Activated naive CD8-positive, alpha-beta T cell treated with anti-CD3 and anti-CD28 coated beads, Interleukin-2, amount 50 U/mL, for 24 hours (primary cell): ENCODE measurements at regions not wholly inside any gene's neighbourhood (a gene's known extent, or its start where the extent isn't known, plus 50 kb on each side); places are given as distances from the start of the nearest gene placed in this dataset.
"Not testable (repeated sequence)": the region's sequence is repeated elsewhere in the genome, so short reads cannot be mapped to it uniquely, and the experiment has no call there.

Source experiments
- ATAC-seq: fragments of 150-1000 bp; cut with Tn5 transposase; one replicate; pipeline ENCODE4 v1.10.0; 2021
- DNase-seq: peaks from one replicate; pipeline ENCODE4 v3.0.0; 2021
- H3K27ac Mint-ChIP-seq: one replicate; pipeline ENCODE4 v1.8.0; 2021; ENCODE audit warnings: mild to moderate bottlenecking, mixed read lengths
- H3K27me3 Mint-ChIP-seq: one replicate; pipeline ENCODE4 v1.8.0; 2021; ENCODE audit warnings: mixed read lengths
- H3K36me3 Mint-ChIP-seq: one replicate; pipeline ENCODE4 v1.8.0; 2021; ENCODE audit warnings: low read depth, mixed read lengths
- H3K4me1 Mint-ChIP-seq: one replicate; pipeline ENCODE4 v1.8.0; 2021; ENCODE audit warnings: mixed read lengths
- H3K4me3 Mint-ChIP-seq: one replicate; pipeline ENCODE4 v1.8.0; 2021; ENCODE audit warnings: mild to moderate bottlenecking, moderate library complexity, mixed read lengths
- H3K9me3 Mint-ChIP-seq: one replicate; pipeline ENCODE4 v1.8.0; 2021; ENCODE audit warnings: mixed read lengths

- Mint-ChIP-seq H3K27ac (no peak overlapping the region), H3K9me3 (no peaks in the 10 kb centered on the region), H3K4me1 (no peaks in the 10 kb centered on the region), H3K36me3 (no peaks in the 10 kb centered on the region), H3K27me3 (no peaks in the 10 kb centered on the region), H3K4me3 (no peak overlapping the region)
- no peak for ATAC-seq
- no peak for DNase-seq
These were observed 535.4 kb downstream of the RAB38 start for GRCh38 chr11:87639753-87640364.

GRCh38 chr11:87635001-87635400 lies 540.2 kb downstream of the RAB38 start:
- DNase-seq (no peak), ATAC-seq (no peak)
- Mint-ChIP-seq H3K27me3 (no peaks in the 10 kb centered on the region), H3K4me3 (no peak overlapping the region), H3K9me3 (no peaks in the 10 kb centered on the region), H3K36me3 (no peaks in the 10 kb centered on the region), H3K4me1 (no peaks in the 10 kb centered on the region), H3K27ac (no peak overlapping the region)

GRCh38 chr11:87634331-87634730 lies 540.9 kb downstream of the RAB38 start:
- no peak for ATAC-seq
- H3K36me3 Mint-ChIP-seq = no peaks in the 10 kb centered on the region
- H3K27me3 Mint-ChIP-seq = no peaks in the 10 kb centered on the region
- no peak overlapping the region for H3K27ac Mint-ChIP-seq
- DNase-seq = no peak
- no peaks in the 10 kb centered on the region for H3K4me1 Mint-ChIP-seq
- H3K9me3 Mint-ChIP-seq = peaks cover 3% of the 10 kb centered on the region
- no peak overlapping the region for H3K4me3 Mint-ChIP-seq

- ATAC-seq = no peak
- Mint-ChIP-seq H3K9me3 (peaks cover 11% of the 10 kb centered on the region), H3K4me3 (no peak overlapping the region), H3K27ac (no peak overlapping the region), H3K27me3 (no peaks in the 10 kb centered on the region), H3K36me3 (peaks cover 2% of the 10 kb centered on the region), H3K4me1 (no peaks in the 10 kb centered on the region)
- DNase-seq = no peak
These were observed 546.3 kb downstream of the RAB38 start for GRCh38 chr11:87628957-87629356.

- Mint-ChIP-seq H3K9me3 (peaks cover 12% of the 10 kb centered on the region), H3K4me3 (no peak overlapping the region), H3K27me3 (no peaks in the 10 kb centered on the region), H3K27ac (no peak overlapping the region), H3K36me3 (peaks cover 2% of the 10 kb centered on the region), H3K4me1 (no peaks in the 10 kb centered on the region)
- DNase-seq (no peak), ATAC-seq (no peak)
These were observed 547.1 kb downstream of the RAB38 start for GRCh38 chr11:87628026-87628580.

- H3K36me3 Mint-ChIP-seq, H3K4me1 Mint-ChIP-seq, H3K4me3 Mint-ChIP-seq, ATAC-seq, DNase-seq, H3K27ac Mint-ChIP-seq, H3K27me3 Mint-ChIP-seq: not testable (repeated sequence)
- H3K9me3 Mint-ChIP-seq = peaks cover 11% of the 10 kb centered on the region
These were observed 551.5 kb downstream of the RAB38 start for GRCh38 chr11:87623531-87624365.

GRCh38 chr11:87616511-87616910 lies 558.7 kb downstream of the RAB38 start:
- DNase-seq = no peak
- Mint-ChIP-seq H3K36me3 (no peaks in the 10 kb centered on the region), H3K9me3 (peaks cover 9% of the 10 kb centered on the region), H3K27me3 (no peaks in the 10 kb centered on the region), H3K4me3 (no peak overlapping the region), H3K4me1 (no peaks in the 10 kb centered on the region), H3K27ac (no peak overlapping the region)
- no peak for ATAC-seq

GRCh38 chr11:87604350-87604749 lies 566.6 kb downstream of the TMEM135 start:
- Mint-ChIP-seq H3K4me3 (no peak overlapping the region), H3K36me3 (no peaks in the 10 kb centered on the region), H3K27me3 (no peaks in the 10 kb centered on the region), H3K9me3 (no peaks in the 10 kb centered on the region), H3K4me1 (no peaks in the 10 kb centered on the region), H3K27ac (no peak overlapping the region)
- ATAC-seq (no peak), DNase-seq (no peak)

GRCh38 chr11:87603887-87604286 lies 566.2 kb downstream of the TMEM135 start:
- Mint-ChIP-seq H3K27ac (no peak overlapping the region), H3K27me3 (no peaks in the 10 kb centered on the region), H3K4me1 (no peaks in the 10 kb centered on the region), H3K4me3 (no peak overlapping the region), H3K9me3 (no peaks in the 10 kb centered on the region), H3K36me3 (no peaks in the 10 kb centered on the region)
- DNase-seq (no peak), ATAC-seq (no peak)

GRCh38 chr11:87602776-87603175 lies 565.0 kb downstream of the TMEM135 start:
- no peak for DNase-seq
- H3K4me3 Mint-ChIP-seq = no peak overlapping the region
- H3K27ac Mint-ChIP-seq = no peak overlapping the region
- H3K4me1 Mint-ChIP-seq = no peaks in the 10 kb centered on the region
- no peaks in the 10 kb centered on the region for H3K9me3 Mint-ChIP-seq
- H3K27me3 Mint-ChIP-seq = no peaks in the 10 kb centered on the region
- ATAC-seq = no peak
- H3K36me3 Mint-ChIP-seq = no peaks in the 10 kb centered on the region

- ATAC-seq (no peak), DNase-seq (no peak)
- no peaks in the 10 kb centered on the region for H3K27me3 Mint-ChIP-seq
- no peaks in the 10 kb centered on the region for H3K4me1 Mint-ChIP-seq
- no peak overlapping the region for H3K4me3 Mint-ChIP-seq
- no peaks in the 10 kb centered on the region for H3K9me3 Mint-ChIP-seq
- H3K27ac Mint-ChIP-seq = no peak overlapping the region
- no peaks in the 10 kb centered on the region for H3K36me3 Mint-ChIP-seq
These were observed 563.2 kb downstream of the TMEM135 start for GRCh38 chr11:87600938-87601337.

GRCh38 chr11:87597725-87598124 lies 560.0 kb downstream of the TMEM135 start:
- Mint-ChIP-seq H3K27ac (no peak overlapping the region), H3K36me3 (no peaks in the 10 kb centered on the region), H3K4me1 (no peaks in the 10 kb centered on the region), H3K9me3 (no peaks in the 10 kb centered on the region), H3K4me3 (no peak overlapping the region), H3K27me3 (no peaks in the 10 kb centered on the region)
- ATAC-seq = no peak
- no peak for DNase-seq

- no peaks in the 10 kb centered on the region for H3K27me3 Mint-ChIP-seq
- ATAC-seq (no peak), DNase-seq (no peak)
- H3K4me3 Mint-ChIP-seq = no peak overlapping the region
- H3K36me3 Mint-ChIP-seq = no peaks in the 10 kb centered on the region
- H3K27ac Mint-ChIP-seq = no peak overlapping the region
- no peaks in the 10 kb centered on the region for H3K4me1 Mint-ChIP-seq
- H3K9me3 Mint-ChIP-seq = peaks cover 5% of the 10 kb centered on the region
These were observed 558.4 kb downstream of the TMEM135 start for GRCh38 chr11:87596176-87596575.

GRCh38 chr11:87589082-87589481 lies 551.3 kb downstream of the TMEM135 start:
- no peaks in the 10 kb centered on the region for H3K4me1 Mint-ChIP-seq
- no peaks in the 10 kb centered on the region for H3K27me3 Mint-ChIP-seq
- H3K4me3 Mint-ChIP-seq = no peak overlapping the region
- ATAC-seq = no peak
- no peak for DNase-seq
- peaks cover 21% of the 10 kb centered on the region for H3K9me3 Mint-ChIP-seq
- no peak overlapping the region for H3K27ac Mint-ChIP-seq
- H3K36me3 Mint-ChIP-seq = peaks cover 1% of the 10 kb centered on the region

GRCh38 chr11:87585613-87586012 lies 547.9 kb downstream of the TMEM135 start:
- H3K36me3 Mint-ChIP-seq, H3K4me3 Mint-ChIP-seq, ATAC-seq, H3K27me3 Mint-ChIP-seq, H3K4me1 Mint-ChIP-seq, H3K27ac Mint-ChIP-seq, DNase-seq: not testable (repeated sequence)
- H3K9me3 Mint-ChIP-seq = peaks cover 16% of the 10 kb centered on the region
